Thoracic aorta (tissue), 2 donors: ENCODE measurements at regions not wholly inside any gene's neighbourhood (a gene's known extent, or its start where the extent isn't known, plus 50 kb on each side); places are given as distances from the start of the nearest gene placed in this dataset.

Source experiments
- ATAC-seq: fragments of 150-250 bp; one replicate; pipeline ENCODE4 v1.8.0; 2017; ENCODE audit warnings: low read depth; ENCODE audit not compliant: insufficient number of reproducible peaks, low FRiP score
- DNase-seq: peaks from one replicate; pipeline ENCODE4 v3.0.0-alpha.2; 2020; ENCODE audit warnings: low spot score
- H3K27ac ChIP-seq, 2 donors: fragments of 200-600 bp; sonication (generic); 1 replicate in 1 of 2; 2 replicates in 1 of 2; pipeline ENCODE4 v1.5.1; 2016; ENCODE audit warnings: mild to moderate bottlenecking in 2 of 2, moderate library complexity in 2 of 2
- H3K27me3 ChIP-seq: fragments of 200-600 bp; sonication (generic); replicated peaks from 2 replicates; pipeline ENCODE4 v1.6.0; 2016; ENCODE audit warnings: mild to moderate bottlenecking; ENCODE audit not compliant: insufficient read depth
- H3K36me3 ChIP-seq: fragments of 200-600 bp; sonication (generic); one replicate; pipeline ENCODE4 v1.5.1; 2016
- H3K4me1 ChIP-seq, 2 donors: fragments of 200-600 bp; sonication (generic); 1 replicate in 1 of 2; 2 replicates in 1 of 2; pipeline versions ENCODE4 v1.5.1 to v1.6.0; 2016; ENCODE audit warnings: low read depth in 2 of 2, mild to moderate bottlenecking in 1 of 2; ENCODE audit not compliant: control insufficient read depth in 1 of 2
- H3K4me3 ChIP-seq: fragments of 200-600 bp; sonication (generic); 2 replicates; pipeline ENCODE4 v1.5.1; 2016; ENCODE audit warnings: mild to moderate bottlenecking
- H3K9me3 ChIP-seq: fragments of 200-600 bp; sonication (generic); 2 replicates; pipeline ENCODE4 v1.5.1; 2016
- TF ChIP-seq, protein P1 (sequence below): fragments of 200-600 bp; sonication (generic); IDR thresholded peaks from one replicate; pipeline ENCODE4 v1.5.1; 2019; ENCODE audit warnings: antibody characterized with exemption

GRCh38 chr6:139468178-139468819 lies 93.9 kb upstream of the CITED2 start:
- DNase-seq: no peak
- TF ChIP-seq, protein P1, sequence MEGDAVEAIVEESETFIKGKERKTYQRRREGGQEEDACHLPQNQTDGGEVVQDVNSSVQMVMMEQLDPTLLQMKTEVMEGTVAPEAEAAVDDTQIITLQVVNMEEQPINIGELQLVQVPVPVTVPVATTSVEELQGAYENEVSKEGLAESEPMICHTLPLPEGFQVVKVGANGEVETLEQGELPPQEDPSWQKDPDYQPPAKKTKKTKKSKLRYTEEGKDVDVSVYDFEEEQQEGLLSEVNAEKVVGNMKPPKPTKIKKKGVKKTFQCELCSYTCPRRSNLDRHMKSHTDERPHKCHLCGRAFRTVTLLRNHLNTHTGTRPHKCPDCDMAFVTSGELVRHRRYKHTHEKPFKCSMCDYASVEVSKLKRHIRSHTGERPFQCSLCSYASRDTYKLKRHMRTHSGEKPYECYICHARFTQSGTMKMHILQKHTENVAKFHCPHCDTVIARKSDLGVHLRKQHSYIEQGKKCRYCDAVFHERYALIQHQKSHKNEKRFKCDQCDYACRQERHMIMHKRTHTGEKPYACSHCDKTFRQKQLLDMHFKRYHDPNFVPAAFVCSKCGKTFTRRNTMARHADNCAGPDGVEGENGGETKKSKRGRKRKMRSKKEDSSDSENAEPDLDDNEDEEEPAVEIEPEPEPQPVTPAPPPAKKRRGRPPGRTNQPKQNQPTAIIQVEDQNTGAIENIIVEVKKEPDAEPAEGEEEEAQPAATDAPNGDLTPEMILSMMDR: no peak
- no peaks in the 10 kb centered on the region for H3K9me3 ChIP-seq
- H3K27ac ChIP-seq: no peak overlapping the region
- H3K27me3 ChIP-seq: no peaks in the 10 kb centered on the region
- peaks cover 3 to 11% of the 10 kb centered on the region in 2 donors for H3K4me1 ChIP-seq
- no peaks in the 10 kb centered on the region for H3K36me3 ChIP-seq
- ATAC-seq: no peak
- no peak overlapping the region for H3K4me3 ChIP-seq

DNA sequence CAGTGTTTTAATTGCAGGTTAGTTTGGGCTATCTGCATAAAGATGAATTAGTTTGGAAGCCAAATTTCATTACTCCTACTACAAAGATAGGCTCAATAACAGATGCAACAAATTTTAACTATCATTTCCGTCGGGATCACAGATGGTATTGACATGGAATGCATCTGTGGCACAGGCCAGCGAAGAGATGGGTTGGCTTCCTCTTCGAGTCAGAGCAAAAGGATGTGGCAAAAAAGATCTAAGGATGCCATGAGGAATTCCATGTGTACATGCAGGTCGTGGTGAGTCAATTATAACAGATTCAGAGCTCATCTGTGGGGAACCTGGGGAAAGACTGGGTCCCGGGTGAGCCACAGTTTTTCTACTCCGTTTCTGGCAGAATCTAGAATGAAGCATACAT lies 83.0 kb upstream of the CITED2 start:
- Histone ChIP-seq H3K4me1 (no peaks in the 10 kb centered on the region), H3K36me3 (no peaks in the 10 kb centered on the region), H3K27me3 (no peaks in the 10 kb centered on the region), H3K27ac (no peak overlapping the region), H3K4me3 (no peak overlapping the region), H3K9me3 (no peaks in the 10 kb centered on the region)
- ATAC-seq (no peak), DNase-seq (no peak)
- TF ChIP-seq, protein P1: no peak

DNA sequence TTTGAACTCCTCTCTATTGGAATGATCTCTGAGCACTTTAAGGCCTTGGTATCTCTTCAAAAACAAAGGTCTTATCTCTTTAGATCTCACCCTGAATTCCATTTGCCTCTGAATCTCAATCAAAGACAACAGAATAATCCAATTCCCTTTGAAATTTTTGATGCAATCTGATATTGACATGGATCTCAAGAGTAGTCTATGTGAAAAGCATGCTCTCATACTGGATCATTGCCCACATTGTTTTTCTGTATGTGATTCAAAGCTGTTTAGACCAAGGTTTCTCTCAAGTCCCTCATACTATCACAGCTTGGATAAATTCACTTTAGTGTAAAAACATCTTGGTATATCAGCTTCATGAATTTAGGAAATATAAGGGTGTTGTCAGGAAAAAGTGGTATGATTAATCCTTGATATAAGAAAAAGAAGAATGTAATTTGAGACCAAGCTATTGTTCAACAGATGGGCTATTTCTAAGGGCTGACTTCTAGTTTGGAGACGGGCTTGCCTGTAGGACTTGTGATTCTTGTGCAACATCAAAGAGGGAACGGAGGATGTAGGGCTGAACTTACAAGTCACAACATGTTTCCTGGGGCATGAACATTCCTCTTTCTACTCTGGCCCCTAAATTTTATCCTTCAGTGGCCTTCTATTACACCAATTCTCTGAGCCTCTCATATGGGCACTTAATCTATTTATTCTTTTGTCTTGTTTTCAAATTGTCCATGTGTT lies 77.9 kb upstream of the CITED2 start:
- H3K9me3 ChIP-seq: no peaks in the 10 kb centered on the region
- ATAC-seq (no peak), DNase-seq (no peak)
- H3K27ac ChIP-seq: no peak overlapping the region
- TF ChIP-seq, protein P1: no peak
- no peaks in the 10 kb centered on the region for H3K27me3 ChIP-seq
- no peaks in the 10 kb centered on the region for H3K36me3 ChIP-seq
- no peaks in the 10 kb centered on the region for H3K4me1 ChIP-seq
- H3K4me3 ChIP-seq: no peak overlapping the region

- no peaks in the 10 kb centered on the region for H3K4me1 ChIP-seq
- no peaks in the 10 kb centered on the region for H3K27me3 ChIP-seq
- ATAC-seq (no peak), DNase-seq (no peak)
- H3K4me3 ChIP-seq: no peak overlapping the region
- H3K27ac ChIP-seq: no peak overlapping the region
- TF ChIP-seq, protein P1: no peak
- H3K36me3 ChIP-seq: no peaks in the 10 kb centered on the region
- H3K9me3 ChIP-seq: no peaks in the 10 kb centered on the region
Measured at GRCh38 chr6:139449611-139450000, 75.2 kb upstream of the CITED2 start.

DNA sequence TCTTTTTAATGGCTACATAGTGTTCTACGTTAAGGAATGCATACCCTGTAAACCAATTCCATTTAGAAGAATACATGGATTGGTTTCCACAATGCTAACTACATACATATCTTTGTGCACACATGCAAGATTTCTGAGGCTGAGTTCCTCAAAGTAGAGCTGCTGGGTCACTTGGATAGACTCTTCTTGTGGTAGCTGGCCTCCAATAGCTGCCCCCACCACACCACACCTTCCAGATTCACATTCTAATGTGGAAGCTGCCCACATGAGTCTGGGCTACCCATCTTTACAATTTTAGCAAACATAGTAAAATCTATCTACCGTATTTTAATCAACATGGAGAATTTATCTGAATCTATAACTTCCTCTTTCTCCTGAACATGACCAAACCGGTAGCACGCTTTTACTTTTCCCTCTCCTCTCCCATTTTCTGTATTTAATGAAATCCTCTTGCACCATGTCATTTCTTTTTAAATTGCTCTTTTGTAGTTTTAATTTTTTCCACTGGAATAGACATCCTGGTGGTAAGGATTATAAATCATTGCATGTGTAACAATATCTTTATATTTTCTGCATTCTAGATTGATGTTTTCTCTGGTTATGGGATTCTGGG lies 74.7 kb upstream of the CITED2 start:
- Histone ChIP-seq H3K36me3 (no peaks in the 10 kb centered on the region), H3K27me3 (no peaks in the 10 kb centered on the region), H3K9me3 (no peaks in the 10 kb centered on the region), H3K4me3 (no peak overlapping the region), H3K27ac (no peak overlapping the region), H3K4me1 (no peaks in the 10 kb centered on the region)
- ATAC-seq (no peak), DNase-seq (no peak)
- TF ChIP-seq, protein P1: no peak
